Hematopoietic multipotent progenitor cell treated with erythropoietin and hydrocortisone succinate and interleukin-3 and kit ligand, for 17 days (in vitro differentiated cells): ENCODE measurements at regions not wholly inside any gene's neighbourhood (a gene's known extent, or its start where the extent isn't known, plus 50 kb on each side); places are given as distances from the start of the nearest gene placed in this dataset.

Source experiments
- DNase-seq: peaks from one replicate; pipeline ENCODE4 v3.0.0-alpha.2; 2015; ENCODE audit warnings: low spot score

DNA sequence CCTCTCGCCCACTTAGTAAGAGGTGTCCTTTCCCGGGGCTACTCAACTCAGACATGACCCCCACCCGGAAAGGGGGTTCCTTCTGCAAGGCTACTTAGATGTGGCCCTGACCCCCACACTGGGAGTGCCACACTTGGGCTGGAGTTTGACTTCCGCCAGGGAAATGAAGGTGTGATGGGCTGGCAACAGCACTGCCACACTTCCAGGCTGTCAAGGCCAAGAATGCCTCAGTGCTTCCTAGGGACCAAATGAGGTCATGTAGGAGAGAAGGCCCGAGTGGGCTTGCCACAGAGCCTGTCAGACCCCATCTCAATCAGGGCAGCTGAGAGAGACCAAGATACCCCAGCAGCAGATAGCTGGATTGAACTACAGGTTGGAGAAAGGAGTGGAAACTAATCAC lies 55.5 kb downstream of the DRD1 start:
- DNase-seq = no peak

DNA sequence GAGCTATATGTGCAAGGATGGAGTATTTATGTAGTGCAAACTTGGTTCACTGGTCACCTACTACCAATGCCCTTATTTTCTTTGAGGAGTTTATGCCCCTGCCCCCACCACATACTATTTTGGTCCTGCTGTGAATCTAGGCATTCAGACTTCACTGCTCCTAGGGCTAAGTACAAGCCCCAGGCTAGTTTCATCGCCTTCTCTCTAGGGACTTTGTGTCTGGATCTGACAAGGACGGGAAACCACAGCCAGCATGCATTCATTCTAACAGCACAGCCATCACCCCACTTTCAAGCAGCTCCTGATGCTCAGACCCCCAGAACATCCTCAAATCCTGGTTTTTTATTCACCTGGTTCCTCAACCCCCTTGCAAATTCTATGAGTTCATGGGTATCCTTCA lies 56.8 kb downstream of the DRD1 start:
- no peak for DNase-seq

GRCh38 chr5:175386526-175386925 lies 57.5 kb downstream of the DRD1 start:
- no peak for DNase-seq

GRCh38 chr5:175385691-175386362 lies 58.2 kb downstream of the DRD1 start:
- DNase-seq = no peak

- DNase-seq = no peak
These were observed 59.0 kb downstream of the DRD1 start for GRCh38 chr5:175384724-175385552.

DNA sequence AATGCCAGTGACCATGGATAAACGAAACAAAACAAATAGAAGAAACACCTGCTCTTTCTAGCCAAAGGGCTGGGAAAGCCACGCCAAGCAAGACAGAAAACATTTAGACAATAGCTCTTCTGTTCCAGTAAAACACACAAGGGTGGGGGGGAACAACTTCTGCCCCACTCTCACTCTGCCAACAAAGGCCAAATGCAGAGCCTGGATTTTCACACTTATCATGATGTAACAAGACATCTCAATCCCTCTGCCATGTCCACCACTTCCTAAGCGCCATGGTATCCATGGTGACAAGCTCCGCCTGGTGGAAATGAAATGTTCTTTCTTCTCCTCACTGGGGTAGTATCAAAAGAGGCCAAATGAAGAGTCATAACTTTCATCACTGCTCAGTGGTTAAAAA lies 60.6 kb downstream of the DRD1 start:
- DNase-seq = no peak

GRCh38 chr5:175382171-175382570 lies 61.8 kb downstream of the DRD1 start:
- DNase-seq = no peak

GRCh38 chr5:175381130-175381529 lies 62.9 kb downstream of the DRD1 start:
- no peak for DNase-seq

GRCh38 chr5:175380701-175381100 lies 63.3 kb downstream of the DRD1 start:
- no peak for DNase-seq

DNA sequence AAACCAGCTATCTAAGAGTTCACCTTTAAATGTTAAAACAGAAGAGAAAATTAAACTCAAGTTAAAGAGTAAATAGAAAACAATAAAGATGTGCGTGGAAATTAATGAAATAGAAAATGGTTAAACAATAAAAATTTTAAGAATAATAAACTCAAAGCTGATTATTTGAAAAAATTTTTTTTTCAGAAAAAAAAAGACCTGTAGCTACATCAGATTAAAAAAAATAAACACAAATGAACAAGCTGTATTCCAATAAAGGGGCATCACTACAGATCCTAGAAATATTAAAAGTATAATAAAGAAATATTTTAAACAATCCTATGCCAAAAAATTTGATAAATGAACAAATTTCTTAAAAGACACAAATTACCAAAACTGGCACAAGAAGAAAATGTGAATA lies 64.1 kb downstream of the DRD1 start:
- DNase-seq = no peak

- DNase-seq = no peak
These were observed 65.4 kb downstream of the DRD1 start for GRCh38 chr5:175378444-175379028.

GRCh38 chr5:175377816-175378215 lies 66.2 kb downstream of the DRD1 start:
- DNase-seq = no peak

DNA sequence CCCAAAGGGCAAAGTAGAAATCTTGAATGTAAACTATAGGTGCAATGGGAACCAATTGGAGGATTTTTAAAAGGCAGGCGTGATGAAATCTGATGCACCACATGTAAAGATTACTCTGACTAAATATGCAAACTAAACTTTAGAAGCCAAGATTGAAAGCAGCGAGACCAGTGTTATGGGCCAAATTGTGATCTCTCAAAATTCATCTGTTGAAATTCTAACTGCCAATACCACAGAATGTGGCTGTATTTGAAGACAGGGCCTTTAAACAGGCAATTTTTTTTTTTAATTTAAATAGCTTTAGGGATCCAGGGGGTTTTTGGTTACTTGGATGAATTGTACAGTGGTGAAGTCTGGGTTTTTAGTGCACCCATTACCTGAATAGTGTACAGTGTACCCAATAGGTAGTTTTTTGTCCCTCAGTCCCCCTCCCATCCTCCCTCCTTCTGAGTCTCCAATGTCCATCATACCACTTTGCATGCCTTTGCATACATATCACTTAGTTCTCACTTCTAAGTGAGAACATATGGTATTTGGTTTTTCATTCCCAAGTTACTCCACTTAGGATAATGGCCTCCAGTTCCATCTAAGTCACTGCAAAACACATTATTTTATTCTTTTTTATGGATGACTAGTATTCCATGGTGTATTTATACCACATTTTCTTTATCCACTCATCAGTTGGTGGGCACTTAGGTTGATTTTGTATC lies 69.7 kb downstream of the DRD1 start:
- no peak for DNase-seq

DNA sequence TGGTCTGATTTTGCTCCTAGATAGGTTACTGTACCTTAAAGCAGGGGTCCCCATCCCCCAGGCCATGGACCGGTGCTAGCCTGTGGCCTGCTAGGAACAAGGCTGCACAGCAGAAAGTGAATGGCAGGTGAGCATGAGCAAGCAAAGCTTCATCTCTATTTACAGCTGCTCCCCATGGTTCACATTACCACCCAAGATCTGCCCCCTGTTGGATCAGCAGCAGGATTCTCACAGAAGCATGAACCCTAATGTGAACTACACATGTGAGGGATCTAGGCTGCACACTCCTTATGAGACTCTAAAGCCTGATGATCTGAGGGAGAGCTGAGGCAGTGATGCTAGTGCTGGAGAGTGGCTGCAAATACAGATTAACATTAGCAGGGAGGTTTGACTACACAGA lies 78.1 kb downstream of the DRD1 start:
- DNase-seq = no peak

DNA sequence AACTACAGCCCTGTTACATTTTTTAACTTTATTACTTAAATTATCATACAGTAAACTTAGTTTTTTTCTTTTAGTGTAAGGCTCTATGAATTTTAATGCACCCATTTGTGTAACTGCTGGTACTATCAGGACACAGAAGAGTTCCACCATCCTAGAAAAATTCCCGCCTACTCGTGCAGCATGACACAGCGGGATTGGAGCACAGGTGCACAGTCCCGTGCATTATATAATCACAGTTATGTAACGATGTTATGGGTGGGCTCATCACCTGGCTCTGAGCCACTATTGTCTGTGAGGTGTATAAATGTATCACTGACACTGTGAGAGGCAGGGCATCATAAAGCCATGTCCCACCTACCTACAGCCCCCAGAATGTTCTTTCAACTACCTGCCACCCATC lies 80.7 kb downstream of the DRD1 start:
- DNase-seq = no peak

- DNase-seq = no peak
These were observed 86.0 kb downstream of the DRD1 start for GRCh38 chr5:175357995-175358394.

GRCh38 chr5:175356428-175356827 lies 87.6 kb downstream of the DRD1 start:
- DNase-seq = no peak

- no peak for DNase-seq
These were observed 89.0 kb downstream of the DRD1 start for GRCh38 chr5:175354964-175355363.

GRCh38 chr5:175353926-175354325 lies 90.1 kb downstream of the DRD1 start:
- no peak for DNase-seq

GRCh38 chr5:175351897-175352590 lies 91.9 kb downstream of the DRD1 start:
- no peak for DNase-seq

- DNase-seq = no peak
These were observed 92.9 kb downstream of the DRD1 start for GRCh38 chr5:175351126-175351525.

DNA sequence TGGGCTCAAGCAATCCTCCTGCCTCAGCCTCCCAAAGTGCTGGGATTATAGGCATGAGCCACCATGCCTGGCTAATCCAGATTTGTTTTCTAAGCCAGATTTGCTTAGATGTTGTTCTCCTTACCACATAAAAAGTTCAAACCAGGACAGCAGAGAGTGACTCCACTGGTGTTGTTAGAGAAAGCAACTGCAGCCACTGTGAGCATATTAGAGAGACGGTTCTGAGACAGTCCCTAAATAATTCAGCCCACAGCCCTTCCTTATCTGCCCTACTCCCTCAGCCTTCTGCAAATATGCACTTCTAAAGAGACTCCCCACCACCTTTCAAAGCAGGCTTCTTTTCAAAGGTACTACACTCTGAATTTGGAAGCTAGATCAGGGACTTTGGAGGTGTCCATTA lies 96.1 kb downstream of the DRD1 start:
- no peak for DNase-seq
